Trophoblast cell (in vitro differentiated cells and primary cell): ENCODE measurements at regions not wholly inside any gene's neighbourhood (a gene's known extent, or its start where the extent isn't known, plus 50 kb on each side); places are given as distances from the start of the nearest gene placed in this dataset.
A peak's percentile ranks its signal among the peaks of the same experiment; 100 is the strongest.

Experiments
- DNase-seq, 2 donors: peaks; one replicate each; pipeline ENCODE4 v3.0.0-alpha.2; 2016
- H2AFZ ChIP-seq: 2 replicates; pipeline ENCODE4 v1.6.1; 2013; ENCODE audit warnings: low read length, moderate library complexity, mild to moderate bottlenecking; ENCODE audit not compliant: insufficient read depth, poor library complexity
- H2AK5ac ChIP-seq: 2 replicates; pipeline ENCODE4 v1.6.1; 2013; ENCODE audit warnings: mild to moderate bottlenecking, low read length
- H2BK120ac ChIP-seq: 2 replicates; pipeline ENCODE4 v1.6.1; 2013; ENCODE audit warnings: low read length, mild to moderate bottlenecking, moderate library complexity; ENCODE audit not compliant: insufficient read depth, poor library complexity
- H2BK12ac ChIP-seq: 2 replicates; pipeline ENCODE4 v1.6.1; 2013; ENCODE audit warnings: mild to moderate bottlenecking, low read length, moderate library complexity
- H2BK5ac ChIP-seq: 2 replicates; pipeline ENCODE4 v1.6.1; 2013; ENCODE audit warnings: low read length, low read depth, moderate library complexity, mild to moderate bottlenecking; ENCODE audit not compliant: poor library complexity
- H3K14ac ChIP-seq: 2 replicates; pipeline ENCODE4 v1.6.1; 2013; ENCODE audit warnings: mild to moderate bottlenecking, low read length
- H3K18ac ChIP-seq: 2 replicates; pipeline ENCODE4 v1.6.1; 2013; ENCODE audit warnings: mild to moderate bottlenecking, low read length
- H3K23ac ChIP-seq: 2 replicates; pipeline ENCODE4 v1.6.1; 2013; ENCODE audit warnings: low read length
- H3K27ac ChIP-seq: 2 replicates; pipeline ENCODE4 v1.5.1; 2013; ENCODE audit warnings: low read depth, mild to moderate bottlenecking, inconsistent platforms, low read length, moderate library complexity
- H3K27me3 ChIP-seq: 2 replicates; pipeline ENCODE4 v1.6.1; 2013; ENCODE audit warnings: inconsistent platforms, mild to moderate bottlenecking, low read length, moderate library complexity; ENCODE audit not compliant: insufficient read depth
- H3K36me3 ChIP-seq, 2 experiments: 1 replicate in 1 of 2; 2 replicates in 1 of 2; pipeline ENCODE4 v1.6.1; 2013; ENCODE audit warnings: low read length in 2 of 2, mild to moderate bottlenecking in 2 of 2, moderate library complexity in 1 of 2; ENCODE audit not compliant: insufficient read depth in 2 of 2, control insufficient read depth in 1 of 2
- H3K4ac ChIP-seq: 2 replicates; pipeline ENCODE4 v1.6.1; 2013; ENCODE audit warnings: low read depth, mild to moderate bottlenecking, low read length, moderate library complexity
- H3K4me1 ChIP-seq, 2 experiments: 1 replicate in 1 of 2; 2 replicates in 1 of 2; pipeline ENCODE4 v1.6.1; 2013; ENCODE audit warnings: low read length in 2 of 2, mild to moderate bottlenecking in 2 of 2, moderate library complexity in 1 of 2; ENCODE audit not compliant: insufficient read depth in 2 of 2, control insufficient read depth in 1 of 2
- H3K4me2 ChIP-seq: 2 replicates; pipeline ENCODE4 v1.6.1; 2013; ENCODE audit warnings: inconsistent platforms, mild to moderate bottlenecking, low read length, moderate library complexity
- H3K4me3 ChIP-seq: 2 replicates; pipeline ENCODE4 v1.5.1; 2013; ENCODE audit warnings: mild to moderate bottlenecking, low read depth, low read length, inconsistent platforms
- H3K79me1 ChIP-seq: one replicate; pipeline ENCODE4 v1.6.1; 2013; ENCODE audit warnings: low read length
- H3K79me2 ChIP-seq: 2 replicates; pipeline ENCODE4 v1.6.1; 2013; ENCODE audit warnings: low read length, mild to moderate bottlenecking; ENCODE audit not compliant: control insufficient read depth, insufficient read depth, poor library complexity
- H3K9ac ChIP-seq: 2 replicates; pipeline ENCODE4 v1.6.1; 2013; ENCODE audit warnings: mild to moderate bottlenecking, low read length
- H3K9me3 ChIP-seq: 2 replicates; pipeline ENCODE4 v1.6.1; 2013; ENCODE audit warnings: low read depth, mild to moderate bottlenecking, control low read depth, inconsistent platforms, low read length; ENCODE audit not compliant: insufficient read depth
- H4K12ac ChIP-seq: 2 replicates; pipeline ENCODE4 v1.6.1; 2013; ENCODE audit warnings: low read depth, mild to moderate bottlenecking, low read length, moderate library complexity
- H4K8ac ChIP-seq: 2 replicates; pipeline ENCODE4 v1.6.1; 2013; ENCODE audit warnings: low read depth, mild to moderate bottlenecking, low read length, moderate library complexity
- H4K91ac ChIP-seq: one replicate; pipeline ENCODE4 v1.6.1; 2013; ENCODE audit warnings: low read depth, mild to moderate bottlenecking, low read length, moderate library complexity
- WGBS: extraction: QIAGEN DNeasy Blood & Tissue Kit; methylation state at CpG from one replicate; pipeline ENCODE4 v1.1.7; 2013; ENCODE audit warnings: missing lambda C conversion rate; ENCODE audit not compliant: insufficient read length, insufficient coverage; ENCODE audit errors: extremely low coverage; 5-methylcytosine and 5-hydroxymethylcytosine counted together

DNA sequence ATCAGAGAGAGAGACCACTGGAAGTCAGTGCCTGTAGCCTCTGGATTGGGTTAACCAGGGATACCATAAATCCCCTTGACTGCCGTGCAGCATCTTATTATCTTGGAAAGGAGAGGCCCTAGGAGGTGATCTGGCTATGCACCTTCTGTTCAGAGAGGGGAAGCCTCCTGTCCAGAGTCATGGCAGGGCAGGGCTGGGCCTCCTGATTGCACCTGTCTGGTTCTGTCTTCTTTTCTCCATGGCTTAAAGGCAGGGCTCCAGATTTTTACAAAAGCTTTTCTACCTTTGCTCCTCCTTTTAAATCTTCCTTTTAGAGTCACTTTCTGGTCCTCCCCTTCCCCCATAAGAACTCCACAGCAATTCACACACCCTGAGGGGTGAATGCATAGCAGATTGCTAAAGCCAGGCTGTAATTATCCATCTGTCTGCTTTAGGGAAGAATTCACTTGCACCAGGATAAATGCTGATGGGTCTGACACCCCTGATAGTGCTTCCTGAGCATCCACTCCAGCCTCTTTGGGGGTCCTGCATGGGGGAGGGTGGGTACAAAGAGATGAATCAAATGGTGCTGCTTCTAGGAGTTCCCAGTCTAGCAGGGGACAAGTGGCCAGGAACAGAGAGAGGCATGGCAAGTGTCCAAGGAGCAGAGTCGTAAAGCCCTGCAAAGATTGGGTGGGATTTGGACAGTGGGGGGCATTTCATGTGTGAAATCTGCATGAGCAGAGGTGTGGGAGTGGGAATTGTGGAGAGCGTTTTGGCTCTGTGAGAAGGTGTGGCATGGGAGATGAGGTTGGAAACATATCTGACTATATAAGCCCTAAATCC, 141.3 kb upstream of the ALDH1B1 start:
- H3K18ac ChIP-seq: no peak overlapping the region
- H3K4me2 ChIP-seq: no peak overlapping the region
- WGBS: no CpG with 5 or more reads among the region's 3 CpGs

DNA sequence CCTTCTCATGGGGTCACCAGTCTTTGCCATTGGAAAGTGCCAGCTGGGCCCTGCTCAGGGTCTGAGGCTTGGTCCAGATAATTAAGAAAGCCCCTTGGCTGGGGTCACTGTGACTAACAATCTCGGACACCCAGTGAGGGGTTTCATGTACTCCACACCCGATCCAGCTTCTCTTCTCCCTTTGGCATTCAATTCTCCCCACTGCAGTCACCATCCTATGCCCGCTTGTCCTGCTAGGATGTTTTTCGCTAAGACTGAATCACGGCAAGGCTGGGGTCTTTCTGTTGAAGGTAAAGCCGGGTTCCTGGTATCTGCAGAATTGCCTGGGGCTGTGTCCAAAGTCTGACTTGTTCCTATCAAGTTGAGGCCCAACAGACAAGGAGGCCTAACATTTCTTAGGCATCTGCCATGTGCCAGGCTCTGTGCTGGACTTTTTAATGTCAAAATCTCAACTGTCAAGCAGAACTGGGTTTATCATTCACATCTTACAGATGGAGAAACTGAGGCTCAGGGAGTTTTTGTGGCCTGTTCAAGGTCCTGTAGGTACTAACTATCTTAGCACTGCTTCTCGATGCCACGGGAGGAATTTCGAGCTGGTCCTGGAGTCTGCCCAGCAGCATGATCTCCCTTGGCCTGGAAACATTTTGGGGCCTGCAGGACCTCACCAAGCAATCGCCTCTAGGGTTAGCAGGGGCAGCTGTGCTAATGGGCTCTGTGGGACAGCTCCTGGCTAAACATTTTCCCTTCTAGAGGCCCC, 142.0 kb upstream of the ALDH1B1 start:
- no peak overlapping the region for H4K12ac ChIP-seq
- no peak overlapping the region for H2BK120ac ChIP-seq
- H3K14ac ChIP-seq: no peak overlapping the region
- H2BK5ac ChIP-seq: peak overlapping the region; percentile 29
- H3K27ac ChIP-seq: no peak overlapping the region
- peak overlapping the region; percentile 31 for H4K91ac ChIP-seq
- H3K79me2 ChIP-seq: no peaks in the 10 kb centered on the region
- H3K4me1 ChIP-seq: peaks cover 9 to 12% of the 10 kb centered on the region in 2 experiments
- no peaks in the 10 kb centered on the region for H3K9me3 ChIP-seq
- no peak overlapping the region for H3K4ac ChIP-seq
- H3K27me3 ChIP-seq: no peaks in the 10 kb centered on the region
- H3K4me3 ChIP-seq: no peak overlapping the region
- no peak overlapping the region for H3K23ac ChIP-seq
- H3K36me3 ChIP-seq: no peaks in the 10 kb centered on the region
- H3K18ac ChIP-seq: no peak overlapping the region
- H3K4me2 ChIP-seq: no peak overlapping the region
- H4K8ac ChIP-seq: no peak overlapping the region
- peak overlapping the region; percentile 27 for H2AK5ac ChIP-seq
- no peak for DNase-seq
- WGBS: no CpG with 5 or more reads among the region's 10 CpGs
- no peak overlapping the region for H3K9ac ChIP-seq
- no peak overlapping the region for H2AFZ ChIP-seq
- H3K79me1 ChIP-seq: peaks cover 2% of the 10 kb centered on the region
- H2BK12ac ChIP-seq: peak overlapping the region; percentile 31

More for the DNA sequence above, 141.3 kb upstream of the ALDH1B1 start:
- H3K9me3 ChIP-seq: no peaks in the 10 kb centered on the region
- no peaks in the 10 kb centered on the region for H3K27me3 ChIP-seq
- H3K9ac ChIP-seq: no peak overlapping the region
- no peak overlapping the region for H2AK5ac ChIP-seq
- no peak overlapping the region for H4K8ac ChIP-seq
- H4K91ac ChIP-seq: peak overlapping the region; percentile 31
- H3K4me1 ChIP-seq: peaks cover 9 to 12% of the 10 kb centered on the region in 2 experiments
- H3K79me1 ChIP-seq: peaks cover 2% of the 10 kb centered on the region
- no peak overlapping the region for H2AFZ ChIP-seq
- peak in 1 of 2 donors; percentile 4 for DNase-seq
- no peak overlapping the region for H3K4me3 ChIP-seq
- no peak overlapping the region for H3K27ac ChIP-seq
- H3K23ac ChIP-seq: no peak overlapping the region
- H4K12ac ChIP-seq: no peak overlapping the region
- H3K79me2 ChIP-seq: no peaks in the 10 kb centered on the region
- H2BK120ac ChIP-seq: no peak overlapping the region
- H3K4ac ChIP-seq: no peak overlapping the region
- no peaks in the 10 kb centered on the region for H3K36me3 ChIP-seq
- H2BK5ac ChIP-seq: peak overlapping the region; percentile 29
- no peak overlapping the region for H2BK12ac ChIP-seq
- H3K14ac ChIP-seq: no peak overlapping the region

DNA sequence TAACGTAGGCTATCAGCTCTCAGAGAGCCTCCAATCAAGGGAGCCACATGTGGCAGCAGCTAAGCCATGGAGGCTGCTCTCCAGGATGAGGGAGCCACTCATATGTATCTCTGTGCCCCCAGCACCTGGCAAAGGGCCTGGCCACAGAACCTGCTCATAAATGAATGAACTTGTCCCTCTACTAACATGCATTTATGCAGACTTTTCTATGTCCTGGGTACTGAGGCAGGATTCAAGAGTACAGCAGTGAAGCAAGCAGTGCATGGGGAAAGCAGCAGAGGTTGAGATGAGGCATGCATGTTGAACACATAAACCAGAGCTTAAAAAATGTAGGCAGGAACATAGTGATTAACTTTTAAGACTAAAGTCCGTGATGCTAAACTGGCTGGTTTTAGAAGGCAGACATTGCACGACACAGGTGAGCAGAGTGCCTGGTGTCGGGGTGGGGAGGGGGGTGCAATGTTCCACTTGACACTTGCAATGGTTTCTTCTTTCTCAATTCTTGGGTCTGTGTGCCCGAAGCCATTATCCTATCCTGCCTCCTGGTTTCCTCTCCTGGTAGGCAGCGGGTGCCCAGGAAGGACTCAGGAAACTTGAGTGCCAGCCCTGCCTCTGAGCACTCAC, 142.8 kb upstream of the ALDH1B1 start:
- H4K12ac ChIP-seq: no peak overlapping the region
- no peak overlapping the region for H2BK12ac ChIP-seq
- no CpG with 5 or more reads among the region's 6 CpGs for WGBS
- no peak overlapping the region for H3K23ac ChIP-seq
- no peak overlapping the region for H4K8ac ChIP-seq
- H3K79me2 ChIP-seq: no peaks in the 10 kb centered on the region
- no peaks in the 10 kb centered on the region for H3K36me3 ChIP-seq
- peaks cover 9 to 12% of the 10 kb centered on the region in 2 experiments for H3K4me1 ChIP-seq
- H3K9ac ChIP-seq: no peak overlapping the region
- no peak overlapping the region for H3K4ac ChIP-seq
- H3K27ac ChIP-seq: no peak overlapping the region
- H3K4me2 ChIP-seq: no peak overlapping the region
- no peak overlapping the region for H3K4me3 ChIP-seq
- no peak overlapping the region for H3K18ac ChIP-seq
- no peak overlapping the region for H3K14ac ChIP-seq
- peaks cover 2% of the 10 kb centered on the region for H3K79me1 ChIP-seq
- H4K91ac ChIP-seq: peak overlapping the region; percentile 25
- DNase-seq: no peak
- no peaks in the 10 kb centered on the region for H3K9me3 ChIP-seq
- H2AFZ ChIP-seq: no peak overlapping the region
- no peaks in the 10 kb centered on the region for H3K27me3 ChIP-seq
- H2BK120ac ChIP-seq: no peak overlapping the region
- H2AK5ac ChIP-seq: no peak overlapping the region
- no peak overlapping the region for H2BK5ac ChIP-seq

DNA sequence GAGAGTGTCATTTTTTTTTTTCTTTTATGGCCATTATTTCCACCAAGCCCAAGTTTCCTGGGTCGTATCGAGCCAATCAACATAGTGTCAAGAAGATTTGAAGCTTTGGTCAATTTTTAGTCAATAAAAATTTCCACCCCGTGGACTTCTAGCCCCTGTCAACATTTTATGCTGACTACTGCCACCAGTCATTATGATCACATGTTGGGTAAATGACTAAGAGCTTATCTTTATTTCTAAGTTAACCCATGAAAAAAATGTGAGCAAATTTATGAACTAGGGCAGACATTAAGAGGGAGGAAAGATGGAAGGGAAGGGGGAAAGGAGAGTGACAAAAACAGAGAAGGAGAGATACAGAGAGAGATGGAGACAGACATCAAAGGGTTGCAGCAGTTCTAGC, 143.5 kb upstream of the ALDH1B1 start:
- H3K27me3 ChIP-seq: no peaks in the 10 kb centered on the region
- H4K91ac ChIP-seq: no peak overlapping the region
- H3K4me1 ChIP-seq: peaks cover 9 to 12% of the 10 kb centered on the region in 2 experiments
- H3K14ac ChIP-seq: no peak overlapping the region
- no peak overlapping the region for H2BK120ac ChIP-seq
- no peak overlapping the region for H4K8ac ChIP-seq
- no peaks in the 10 kb centered on the region for H3K36me3 ChIP-seq
- H3K9ac ChIP-seq: no peak overlapping the region
- no peak overlapping the region for H2BK12ac ChIP-seq
- no peak overlapping the region for H3K4ac ChIP-seq
- H3K9me3 ChIP-seq: no peaks in the 10 kb centered on the region
- H3K4me2 ChIP-seq: no peak overlapping the region
- H2BK5ac ChIP-seq: no peak overlapping the region
- no peak overlapping the region for H3K27ac ChIP-seq
- no peak overlapping the region for H3K23ac ChIP-seq
- no peak overlapping the region for H2AK5ac ChIP-seq
- H3K4me3 ChIP-seq: no peak overlapping the region
- no peak overlapping the region for H4K12ac ChIP-seq
- H3K18ac ChIP-seq: no peak overlapping the region
- H3K79me2 ChIP-seq: no peaks in the 10 kb centered on the region
- no peak for DNase-seq
- H3K79me1 ChIP-seq: peaks cover 2% of the 10 kb centered on the region
- WGBS: no CpG with 5 or more reads among the region's 3 CpGs
- H2AFZ ChIP-seq: no peak overlapping the region
